ENCODE measurements at regions not wholly inside any gene's neighbourhood (a gene's known extent, or its start where the extent isn't known, plus 50 kb on each side); places are given as distances from the start of the nearest gene placed in this dataset.
"Not testable (repeated sequence)": the region's sequence is repeated elsewhere in the genome, so short reads cannot be mapped to it uniquely, and the experiment has no call there.

GRCh38 chrX:145881175-145881995, 63.8 kb downstream of the SLITRK2 start:
- DNase-seq, result no peak

GRCh38 chrX:145886469-145886868, 68.8 kb downstream of the SLITRK2 start:
- no peak for DNase-seq

- no peak for DNase-seq
These were observed 92.4 kb downstream of the SLITRK2 start for GRCh38 chrX:145910017-145910416.

GRCh38 chrX:145919400-145919799, 101.8 kb downstream of the SLITRK2 start:
- no peak for DNase-seq

GRCh38 chrX:145923376-145923775, 105.7 kb downstream of the SLITRK2 start:
- DNase-seq, result no peak

- DNase-seq, result no peak
These were observed 119.1 kb downstream of the SLITRK2 start for GRCh38 chrX:145936769-145937168.

- DNase-seq, result no peak
These were observed 131.4 kb downstream of the SLITRK2 start for GRCh38 chrX:145949056-145949455.

GRCh38 chrX:145953628-145954027, 136.0 kb downstream of the SLITRK2 start:
- no peak for DNase-seq

GRCh38 chrX:145990051-145990450, 172.4 kb downstream of the SLITRK2 start:
- DNase-seq, result no peak

- no peak for DNase-seq
These were observed 189.0 kb downstream of the SLITRK2 start for GRCh38 chrX:146006637-146007036.

GRCh38 chrX:146036000-146036399, 218.4 kb downstream of the SLITRK2 start:
- DNase-seq, result no peak

- no peak for DNase-seq
These were observed 224.1 kb downstream of the SLITRK2 start for GRCh38 chrX:146041741-146042140.

GRCh38 chrX:146046011-146046715, 228.5 kb downstream of the SLITRK2 start:
- DNase-seq, result not testable (repeated sequence)

GRCh38 chrX:146049568-146049967, 231.9 kb downstream of the SLITRK2 start:
- not testable (repeated sequence) for DNase-seq

GRCh38 chrX:146054311-146054710, 236.7 kb downstream of the SLITRK2 start:
- DNase-seq, result no peak

GRCh38 chrX:146055733-146056132, 238.1 kb downstream of the SLITRK2 start:
- DNase-seq, result no peak

GRCh38 chrX:146056511-146057081, 239.0 kb downstream of the SLITRK2 start:
- no peak for DNase-seq

- no peak for DNase-seq
These were observed 246.5 kb downstream of the SLITRK2 start for GRCh38 chrX:146064156-146064555.

GRCh38 chrX:146090732-146091131, 273.1 kb downstream of the SLITRK2 start:
- no peak for DNase-seq

- DNase-seq, result no peak
These were observed 291.7 kb downstream of the SLITRK2 start for GRCh38 chrX:146109362-146109761.

- DNase-seq, result not testable (repeated sequence)
These were observed 301.4 kb downstream of the SLITRK2 start for GRCh38 chrX:146119074-146119473.

- no peak for DNase-seq
These were observed 310.0 kb downstream of the SLITRK2 start for GRCh38 chrX:146127617-146128016.

GRCh38 chrX:146141221-146141620, 323.6 kb downstream of the SLITRK2 start:
- no peak for DNase-seq

GRCh38 chrX:146144039-146144438, 326.4 kb downstream of the SLITRK2 start:
- DNase-seq, result no peak
